GM12878 (cell line): ENCODE measurements at regions not wholly inside any gene's neighbourhood (a gene's known extent, or its start where the extent isn't known, plus 50 kb on each side); places are given as distances from the start of the nearest gene placed in this dataset.
A peak's percentile ranks its signal among the peaks of the same experiment; 100 is the strongest.

Experiments used
- BCL3 ChIP-seq: IDR thresholded peaks from 2 replicates; pipeline ENCODE4 v1.6.1; 2011; ENCODE audit warnings: borderline replicate concordance, low read depth, mild to moderate bottlenecking, moderate library complexity, low read length; ENCODE audit not compliant: insufficient read depth, poor library complexity, severe bottlenecking
- CHD4 ChIP-seq: fragments of 200-600 bp; sonication (generic); IDR thresholded peaks from 2 replicates; pipeline ENCODE4 v1.6.1; 2016; ENCODE audit warnings: mild to moderate bottlenecking
- CTCF ChIP-seq, 3 experiments: IDR thresholded peaks in 2 of 3; conservative IDR thresholded peaks in 1 of 3; 2 replicates each; pipeline ENCODE4 v1.5.1; 2011; ENCODE audit warnings: low read depth in 3 of 3, low read length in 3 of 3, mild to moderate bottlenecking in 3 of 3, control low read depth in 2 of 3, moderate library complexity in 2 of 3, inconsistent platforms in 1 of 3, mixed read lengths in 1 of 3; ENCODE audit not compliant: control insufficient read depth in 2 of 3, insufficient read depth in 1 of 3; ENCODE audit errors: extremely low read depth in 1 of 3
- HDAC2 ChIP-seq: fragments of 200-600 bp; sonication (generic); IDR thresholded peaks from 2 replicates; pipeline ENCODE4 v1.6.1; 2017
- IRF5 ChIP-seq: fragments of 450-650 bp; IDR thresholded peaks from 2 replicates; pipeline ENCODE4 v1.6.1; 2017; ENCODE audit warnings: borderline replicate concordance
- NR2F1 ChIP-seq: fragments of 450-650 bp; conservative IDR thresholded peaks from 2 replicates; pipeline ENCODE4 v1.6.1; 2017; ENCODE audit warnings: mild to moderate bottlenecking
- POLR2AphosphoS2 ChIP-seq: IDR thresholded peaks from 2 replicates; pipeline ENCODE4 v1.6.1; 2011; ENCODE audit warnings: low read depth, mild to moderate bottlenecking, low read length, improper control_type of control experiment, moderate library complexity
- RCOR1 ChIP-seq: conservative IDR thresholded peaks from 2 replicates; pipeline ENCODE4 v1.6.1; 2012; ENCODE audit warnings: low read depth, low read length, improper control_type of control experiment
- SREBF1 ChIP-seq: IDR thresholded peaks from 2 replicates; pipeline ENCODE4 v1.6.1; 2012; ENCODE audit warnings: mild to moderate bottlenecking, low read length
- SRF ChIP-seq, 2 experiments: IDR thresholded peaks; 2 replicates each; pipeline ENCODE4 v1.6.1; 2011; ENCODE audit warnings: low read depth in 2 of 2, low read length in 2 of 2, mild to moderate bottlenecking in 1 of 2, moderate library complexity in 1 of 2
- TARDBP ChIP-seq: IDR thresholded peaks from 2 replicates; pipeline ENCODE4 v1.6.1; 2016; ENCODE audit warnings: borderline replicate concordance
- ZBTB40 ChIP-seq: fragments of 450-650 bp; IDR thresholded peaks from 2 replicates; pipeline ENCODE4 v1.6.1; 2016; ENCODE audit warnings: mild to moderate bottlenecking, moderate library complexity, borderline replicate concordance
- ZNF217 ChIP-seq: fragments of 450-650 bp; IDR thresholded peaks from 2 replicates; pipeline ENCODE4 v1.6.1; 2017; ENCODE audit warnings: antibody characterized with exemption, mild to moderate bottlenecking
- ZNF274 ChIP-seq: IDR thresholded peaks from one replicate; pipeline ENCODE4 v1.8.0; 2011; ENCODE audit not compliant: insufficient read length, insufficient read depth
- ZZZ3 ChIP-seq: IDR thresholded peaks from 2 replicates; pipeline ENCODE4 v1.6.1; 2011; ENCODE audit warnings: low read depth; ENCODE audit not compliant: control insufficient read depth, insufficient read length

GRCh38 chr14:106844608-106845285, 1318.4 kb downstream of the TMEM121 start (continued):
- TF ChIP-seq ZBTB40 (no peak), CHD4 (no peak), NR2F1 (peak; percentile 67; the same call in 1 of the 2 replicates), ZNF217 (no peak), TARDBP (0 out of 2 replicates have a peak, but pooled peaks have one; percentile 53), ZZZ3 (no peak), ZNF274 (no peak), SREBF1 (no peak), BCL3 (no peak), IRF5 (peak; percentile 73; the same call in 1 of the 2 replicates), RCOR1 (no peak), CTCF (IDR thresholded peaks at IDR 0.05 in 2 of 3, conservative IDR thresholded peaks at IDR 0.05 in 1 of 3; ENCODE audit: control insufficient read depth in 2 of 3, extremely low read depth in 1 of 3, insufficient read depth in 1 of 3, low read depth in 3 of 3, low read length in 3 of 3) (no peak), POLR2AphosphoS2 (peak; percentile 12; the same call in 1 of the 2 replicates), SRF (IDR thresholded peaks at IDR 0.05; ENCODE audit: low read depth in 2 of 2, low read length in 2 of 2) (no peak), HDAC2 (no peak)
